AG04450 (cell line): ENCODE measurements at regions not wholly inside any gene's neighbourhood (a gene's known extent, or its start where the extent isn't known, plus 50 kb on each side); places are given as distances from the start of the nearest gene placed in this dataset.

Experiments
- CTCF ChIA-PET: fragments of 300-600, 350-600 bp; formaldehyde crosslinking; extraction: SDS; loops from one replicate; lab custom pipeline; 2022; ENCODE audit warnings: antibody characterized with exemption, inconsistent platforms; lab: Charles Lee
- POLR2A ChIA-PET: fragments of 350-600 bp; formaldehyde crosslinking; extraction: SDS; loops from one replicate; lab custom pipeline; 2021; ENCODE audit warnings: antibody characterized with exemption, inconsistent platforms; lab: Yijun Ruan, JAX
- DNase-seq: peaks from one replicate; pipeline ENCODE4 v3.0.0-alpha.2; 2011; ENCODE audit warnings: low read depth, low spot score
- H3K27ac ChIP-seq: one replicate; pipeline ENCODE4 v1.5.1; 2012; ENCODE audit warnings: low read depth, low read length, control low read depth
- H3K27me3 ChIP-seq: one replicate; pipeline ENCODE4 v1.6.0; 2012; ENCODE audit warnings: low read length; ENCODE audit not compliant: control insufficient read depth, insufficient read depth
- H3K4me3 ChIP-seq: 2 replicates; pipeline ENCODE4 v1.5.1; 2011; ENCODE audit warnings: mild to moderate bottlenecking, low read depth, low read length, control low read depth
- H3K9me3 ChIP-seq: 2 replicates; pipeline ENCODE4 v1.5.1; 2012; ENCODE audit warnings: low read length; ENCODE audit not compliant: control insufficient read depth, insufficient read depth
- TF ChIP-seq, protein P1 (sequence below): IDR thresholded peaks from 2 replicates; pipeline ENCODE4 v1.5.1; 2011; ENCODE audit warnings: low read depth, low read length, control low read depth, inconsistent platforms

DNA sequence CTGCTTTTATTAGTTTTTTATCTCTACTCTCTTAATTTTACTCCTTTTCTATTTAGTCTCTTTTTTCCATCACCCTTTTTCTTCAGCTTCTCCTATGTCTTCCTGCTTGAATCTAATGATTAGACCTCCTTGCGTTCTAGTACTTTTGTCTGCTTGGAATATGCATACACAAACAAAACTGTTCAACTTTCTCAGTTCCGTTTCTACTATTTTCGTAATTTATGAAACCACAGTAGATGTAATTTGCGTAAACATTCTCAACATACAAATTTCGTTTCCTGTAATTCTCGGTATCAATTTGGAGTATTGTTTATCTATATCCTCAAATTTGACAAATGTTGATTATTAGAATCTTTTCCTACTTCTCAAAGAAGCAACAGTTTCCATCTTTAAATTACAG lies 772.5 kb downstream of the USP25 start:
- H3K4me3 ChIP-seq = no peak overlapping the region
- TF ChIP-seq, protein P1, sequence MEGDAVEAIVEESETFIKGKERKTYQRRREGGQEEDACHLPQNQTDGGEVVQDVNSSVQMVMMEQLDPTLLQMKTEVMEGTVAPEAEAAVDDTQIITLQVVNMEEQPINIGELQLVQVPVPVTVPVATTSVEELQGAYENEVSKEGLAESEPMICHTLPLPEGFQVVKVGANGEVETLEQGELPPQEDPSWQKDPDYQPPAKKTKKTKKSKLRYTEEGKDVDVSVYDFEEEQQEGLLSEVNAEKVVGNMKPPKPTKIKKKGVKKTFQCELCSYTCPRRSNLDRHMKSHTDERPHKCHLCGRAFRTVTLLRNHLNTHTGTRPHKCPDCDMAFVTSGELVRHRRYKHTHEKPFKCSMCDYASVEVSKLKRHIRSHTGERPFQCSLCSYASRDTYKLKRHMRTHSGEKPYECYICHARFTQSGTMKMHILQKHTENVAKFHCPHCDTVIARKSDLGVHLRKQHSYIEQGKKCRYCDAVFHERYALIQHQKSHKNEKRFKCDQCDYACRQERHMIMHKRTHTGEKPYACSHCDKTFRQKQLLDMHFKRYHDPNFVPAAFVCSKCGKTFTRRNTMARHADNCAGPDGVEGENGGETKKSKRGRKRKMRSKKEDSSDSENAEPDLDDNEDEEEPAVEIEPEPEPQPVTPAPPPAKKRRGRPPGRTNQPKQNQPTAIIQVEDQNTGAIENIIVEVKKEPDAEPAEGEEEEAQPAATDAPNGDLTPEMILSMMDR = no peak
- DNase-seq = no peak
- CTCF ChIA-PET = no interaction called here
- no peaks in the 10 kb centered on the region for H3K9me3 ChIP-seq
- no peaks in the 10 kb centered on the region for H3K27me3 ChIP-seq
- no peak overlapping the region for H3K27ac ChIP-seq
- POLR2A ChIA-PET = no interaction called here

- ChIA-PET CTCF (no interaction called here), POLR2A (no interaction called here)
- TF ChIP-seq, protein P1 = no peak
- H3K27ac ChIP-seq = no peak overlapping the region
- no peaks in the 10 kb centered on the region for H3K9me3 ChIP-seq
- DNase-seq = no peak
- H3K27me3 ChIP-seq = no peaks in the 10 kb centered on the region
- H3K4me3 ChIP-seq = no peak overlapping the region
These were observed 773.1 kb downstream of the USP25 start for GRCh38 chr21:16502897-16503296.

DNA sequence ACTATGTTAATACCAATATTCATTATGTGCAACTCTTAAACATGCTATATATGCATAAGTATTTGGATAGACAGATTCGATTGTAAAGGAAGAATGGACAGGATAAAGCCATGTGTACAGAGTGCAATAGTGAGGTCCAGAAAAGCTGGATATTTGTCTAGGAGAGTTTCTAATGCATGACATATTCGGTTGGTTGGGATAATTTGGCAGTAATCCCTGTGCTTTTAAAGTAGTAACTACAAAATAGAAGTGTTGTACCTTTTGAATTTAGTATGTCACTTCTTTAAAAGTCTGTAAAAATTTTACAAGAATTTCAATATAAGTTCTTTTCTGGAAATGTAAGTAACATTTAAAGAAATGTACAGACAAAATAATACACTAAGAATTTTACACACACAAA lies 774.5 kb downstream of the USP25 start:
- DNase-seq = no peak
- ChIA-PET POLR2A (no interaction called here), CTCF (no interaction called here)
- Histone ChIP-seq H3K27me3 (no peaks in the 10 kb centered on the region), H3K27ac (no peak overlapping the region), H3K4me3 (no peak overlapping the region), H3K9me3 (no peaks in the 10 kb centered on the region)
- TF ChIP-seq, protein P1 = no peak

GRCh38 chr21:16504766-16505165 lies 775.0 kb downstream of the USP25 start:
- H3K27ac ChIP-seq = no peak overlapping the region
- H3K27me3 ChIP-seq = no peaks in the 10 kb centered on the region
- H3K4me3 ChIP-seq = no peak overlapping the region
- TF ChIP-seq, protein P1 = no peak
- CTCF ChIA-PET = no interaction called here
- no peak for DNase-seq
- H3K9me3 ChIP-seq = no peaks in the 10 kb centered on the region
- POLR2A ChIA-PET = no interaction called here

DNA sequence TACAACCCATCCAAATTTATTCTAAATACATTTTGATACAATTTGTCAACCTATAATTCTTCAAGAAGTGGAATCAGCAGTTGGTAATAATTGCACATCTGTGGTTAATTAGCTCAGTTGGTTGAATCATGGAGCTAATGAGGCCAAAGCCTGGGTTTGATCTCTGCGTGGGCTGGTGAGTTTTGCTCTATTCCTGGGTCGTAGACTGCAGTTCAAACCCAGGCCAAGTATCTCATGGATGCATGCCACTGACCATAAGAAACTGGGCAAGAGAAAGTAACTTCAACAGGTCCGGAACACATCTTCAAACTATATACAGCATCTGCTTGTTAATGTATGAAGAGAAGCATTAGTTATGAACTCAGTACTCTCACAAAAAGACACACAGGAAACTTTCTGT lies 779.7 kb downstream of the USP25 start:
- no peaks in the 10 kb centered on the region for H3K9me3 ChIP-seq
- TF ChIP-seq, protein P1 = no peak
- DNase-seq = no peak
- H3K27ac ChIP-seq = no peak overlapping the region
- H3K27me3 ChIP-seq = no peaks in the 10 kb centered on the region
- CTCF ChIA-PET = no interaction called here
- H3K4me3 ChIP-seq = no peak overlapping the region
- POLR2A ChIA-PET = no interaction called here
